Hepatocyte (in vitro differentiated cells): ENCODE measurements at regions not wholly inside any gene's neighbourhood (a gene's known extent, or its start where the extent isn't known, plus 50 kb on each side); places are given as distances from the start of the nearest gene placed in this dataset.

Source experiments
- DNase-seq: peaks from one replicate; pipeline ENCODE4 v3.0.0-alpha.2; 2016; ENCODE audit warnings: low spot score
- H2AFZ ChIP-seq: fragments of 200-600 bp; sonication (generic); 2 replicates; pipeline ENCODE4 v1.6.0; 2016; ENCODE audit warnings: antibody characterized with exemption, mild to moderate bottlenecking
- H3K27ac ChIP-seq: fragments of 200-600 bp; sonication (generic); 2 replicates; pipeline ENCODE4 v1.5.1; 2016; ENCODE audit warnings: mild to moderate bottlenecking
- H3K27me3 ChIP-seq: fragments of 200-600 bp; sonication (generic); 2 replicates; pipeline ENCODE4 v1.6.1; 2016
- H3K36me3 ChIP-seq: fragments of 200-600 bp; sonication (generic); replicated peaks from 2 replicates; pipeline ENCODE4 v1.5.1; 2016; ENCODE audit warnings: low read depth; ENCODE audit not compliant: insufficient read depth
- H3K4me1 ChIP-seq: fragments of 200-600 bp; sonication (generic); 2 replicates; pipeline ENCODE4 v1.5.1; 2016; ENCODE audit warnings: mild to moderate bottlenecking, moderate library complexity; ENCODE audit not compliant: insufficient read depth
- H3K4me2 ChIP-seq: fragments of 200-600 bp; sonication (generic); 2 replicates; pipeline ENCODE4 v1.6.0; 2016
- H3K4me3 ChIP-seq: fragments of 200-600 bp; sonication (generic); 2 replicates; pipeline ENCODE4 v1.5.1; 2016; ENCODE audit warnings: mild to moderate bottlenecking
- H3K79me2 ChIP-seq: fragments of 200-600 bp; sonication (generic); 2 replicates; pipeline ENCODE4 v1.6.0; 2017; ENCODE audit warnings: mild to moderate bottlenecking
- H3K9me2 ChIP-seq: fragments of 200-600 bp; sonication (generic); replicated peaks from 2 replicates; pipeline ENCODE4 v1.6.0; 2017; ENCODE audit warnings: mild to moderate bottlenecking; ENCODE audit not compliant: insufficient read depth
- H3K9me3 ChIP-seq: fragments of 200-600 bp; sonication (generic); 2 replicates; pipeline ENCODE4 v1.5.1; 2016; ENCODE audit warnings: low read depth, mild to moderate bottlenecking
- H4K20me1 ChIP-seq: fragments of 200-600 bp; sonication (generic); 2 replicates; pipeline ENCODE4 v1.6.0; 2016; ENCODE audit warnings: mild to moderate bottlenecking; ENCODE audit not compliant: insufficient read depth, poor library complexity, severe bottlenecking
- EZH2 ChIP-seq: fragments of 200-600 bp; sonication (generic); IDR thresholded peaks from 2 replicates; pipeline ENCODE4 v1.6.1; 2016; ENCODE audit warnings: antibody characterized with exemption, mild to moderate bottlenecking, borderline replicate concordance
- EZH2phosphoT487 ChIP-seq: fragments of 200-600 bp; sonication (generic); IDR thresholded peaks from one replicate; pipeline ENCODE4 v1.6.1; 2018; ENCODE audit warnings: antibody characterized with exemption, mild to moderate bottlenecking, low read depth, moderate library complexity; ENCODE audit not compliant: unreplicated experiment, severe bottlenecking
- WGBS: methylation state at CpG from one replicate; pipeline ENCODE4 v1.1.6; 2016; ENCODE audit warnings: low lambda C conversion rate; ENCODE audit errors: missing lambda C conversion rate; 5-methylcytosine and 5-hydroxymethylcytosine counted together
- TF ChIP-seq, protein P1 (sequence below): fragments of 200-600 bp; sonication (generic); IDR thresholded peaks from 2 replicates; pipeline ENCODE4 v1.5.1; 2016; ENCODE audit warnings: antibody characterized with exemption, mild to moderate bottlenecking; ENCODE audit not compliant: poor library complexity

- peak overlapping the region; percentile 84 for H3K27ac ChIP-seq
- no peaks in the 10 kb centered on the region for H3K27me3 ChIP-seq
- no peaks in the 10 kb centered on the region for H3K79me2 ChIP-seq
- H3K4me3 ChIP-seq = no peak overlapping the region
- H3K4me2 ChIP-seq = peak overlapping the region; percentile 51
- no peaks in the 10 kb centered on the region for H3K36me3 ChIP-seq
- no peak overlapping the region for H2AFZ ChIP-seq
- H3K4me1 ChIP-seq = no peaks in the 10 kb centered on the region
- DNase-seq = peak; percentile 70
- 32% methylated on average over 7 of the region's 7 CpGs for WGBS
- no peak for TF ChIP-seq EZH2
- TF ChIP-seq EZH2phosphoT487 = no peak
- TF ChIP-seq, protein P1, sequence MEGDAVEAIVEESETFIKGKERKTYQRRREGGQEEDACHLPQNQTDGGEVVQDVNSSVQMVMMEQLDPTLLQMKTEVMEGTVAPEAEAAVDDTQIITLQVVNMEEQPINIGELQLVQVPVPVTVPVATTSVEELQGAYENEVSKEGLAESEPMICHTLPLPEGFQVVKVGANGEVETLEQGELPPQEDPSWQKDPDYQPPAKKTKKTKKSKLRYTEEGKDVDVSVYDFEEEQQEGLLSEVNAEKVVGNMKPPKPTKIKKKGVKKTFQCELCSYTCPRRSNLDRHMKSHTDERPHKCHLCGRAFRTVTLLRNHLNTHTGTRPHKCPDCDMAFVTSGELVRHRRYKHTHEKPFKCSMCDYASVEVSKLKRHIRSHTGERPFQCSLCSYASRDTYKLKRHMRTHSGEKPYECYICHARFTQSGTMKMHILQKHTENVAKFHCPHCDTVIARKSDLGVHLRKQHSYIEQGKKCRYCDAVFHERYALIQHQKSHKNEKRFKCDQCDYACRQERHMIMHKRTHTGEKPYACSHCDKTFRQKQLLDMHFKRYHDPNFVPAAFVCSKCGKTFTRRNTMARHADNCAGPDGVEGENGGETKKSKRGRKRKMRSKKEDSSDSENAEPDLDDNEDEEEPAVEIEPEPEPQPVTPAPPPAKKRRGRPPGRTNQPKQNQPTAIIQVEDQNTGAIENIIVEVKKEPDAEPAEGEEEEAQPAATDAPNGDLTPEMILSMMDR = no peak
- no peaks in the 10 kb centered on the region for H3K9me3 ChIP-seq
- no peaks in the 10 kb centered on the region for H3K9me2 ChIP-seq
- no peaks in the 10 kb centered on the region for H4K20me1 ChIP-seq
These were observed 91.0 kb upstream of the C9orf72 start for GRCh38 chr9:27664121-27664779.

DNA sequence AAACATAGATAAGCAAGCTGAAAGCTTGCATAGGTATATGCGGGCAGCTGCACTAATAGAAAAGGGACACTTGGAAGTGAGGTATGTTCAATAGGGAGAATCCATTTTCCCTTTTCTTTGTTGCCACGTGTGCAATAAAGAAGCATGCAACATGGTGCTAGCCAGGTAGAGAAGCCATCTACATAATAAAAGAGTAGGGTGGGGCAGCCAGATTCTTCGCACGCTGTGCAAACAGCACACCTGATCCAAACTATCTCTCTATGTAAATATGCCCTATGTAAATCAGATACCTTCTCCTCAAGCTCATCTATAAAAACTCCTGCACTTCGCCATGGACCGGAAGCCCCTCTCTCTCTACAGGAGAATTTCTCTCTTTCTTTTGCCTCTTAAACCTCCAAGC is 91.9 kb upstream of the C9orf72 start:
- Histone ChIP-seq H3K9me3 (no peaks in the 10 kb centered on the region), H3K9me2 (no peaks in the 10 kb centered on the region), H3K4me2 (peak overlapping the region; percentile 51), H2AFZ (no peak overlapping the region), H4K20me1 (no peaks in the 10 kb centered on the region), H3K79me2 (no peaks in the 10 kb centered on the region), H3K27ac (peak overlapping the region; percentile 84), H3K27me3 (no peaks in the 10 kb centered on the region), H3K4me1 (no peaks in the 10 kb centered on the region), H3K36me3 (no peaks in the 10 kb centered on the region), H3K4me3 (no peak overlapping the region)
- WGBS = 51% methylated on average over 6 of the region's 6 CpGs
- TF ChIP-seq, protein P1 = no peak
- no peak for TF ChIP-seq EZH2phosphoT487
- no peak for TF ChIP-seq EZH2
- peak; percentile 63 for DNase-seq

GRCh38 chr9:27668280-27668679 is 95.0 kb upstream of the C9orf72 start:
- Histone ChIP-seq H3K79me2 (no peaks in the 10 kb centered on the region), H3K27me3 (no peaks in the 10 kb centered on the region), H4K20me1 (no peaks in the 10 kb centered on the region), H3K36me3 (no peaks in the 10 kb centered on the region), H3K9me3 (no peaks in the 10 kb centered on the region), H3K4me2 (no peak overlapping the region), H3K4me3 (no peak overlapping the region), H3K27ac (no peak overlapping the region), H3K4me1 (peaks cover 4% of the 10 kb centered on the region), H2AFZ (no peak overlapping the region), H3K9me2 (no peaks in the 10 kb centered on the region)
- TF ChIP-seq, protein P1 = no peak
- no peak for TF ChIP-seq EZH2
- TF ChIP-seq EZH2phosphoT487 = no peak
- no peak for DNase-seq
